Gastrocnemius medialis (tissue), 4 donors: ENCODE measurements at regions not wholly inside any gene's neighbourhood (a gene's known extent, or its start where the extent isn't known, plus 50 kb on each side); places are given as distances from the start of the nearest gene placed in this dataset.

Source experiments
- ATAC-seq, 2 donors: fragments of 150-250 bp; one replicate each; pipeline ENCODE4 v1.9.1; 2016
- DNase-seq, 2 donors: peaks; one replicate each; pipeline ENCODE4 v3.0.0-alpha.2; 2019
- H3K27ac ChIP-seq, 4 donors: fragments of 200-600 bp; sonication (generic); 1 replicate in 1 of 4; 2 replicates in 3 of 4; pipeline ENCODE4 v1.5.1; 2016 to 2018; ENCODE audit warnings: mild to moderate bottlenecking in 2 of 4, moderate library complexity in 1 of 4
- H3K27me3 ChIP-seq, 3 donors: fragments of 200-600 bp; sonication (generic) in 2 of 3; 1 replicate in 1 of 3; 2 replicates in 2 of 3; pipeline versions ENCODE4 v1.5.1 to v1.6.0; 2016 to 2019; ENCODE audit warnings: mild to moderate bottlenecking in 1 of 3, moderate library complexity in 1 of 3
- H3K36me3 ChIP-seq, 2 donors: fragments of 200-600 bp; sonication (generic) in 1 of 2; one replicate each; pipeline ENCODE4 v1.5.1; 2017 to 2018
- H3K4me1 ChIP-seq, 2 donors: fragments of 200-600 bp; sonication (generic) in 1 of 2; one replicate each; pipeline ENCODE4 v1.5.1; 2016 to 2017; ENCODE audit warnings: mild to moderate bottlenecking in 2 of 2
- H3K4me3 ChIP-seq, 4 donors: fragments of 200-600 bp; sonication (generic) in 3 of 4; 1 replicate in 1 of 4; 2 replicates in 3 of 4; pipeline ENCODE4 v1.5.1; 2016 to 2019; ENCODE audit warnings: mild to moderate bottlenecking in 2 of 4
- H3K9me3 ChIP-seq, 3 donors: fragments of 200-600 bp; sonication (generic) in 2 of 3; 1 replicate in 1 of 3; 2 replicates in 2 of 3; pipeline ENCODE4 v1.5.1; 2016 to 2019
- CTCF ChIP-seq, 5 experiments: fragments of 450-650 bp in 3 of 5; fragments of 200-600 bp in 2 of 5; sonication (generic) in 2 of 5; IDR thresholded peaks in 4 of 5; conservative IDR thresholded peaks in 1 of 5; 1 replicate in 4 of 5; 2 replicates in 1 of 5; pipeline ENCODE4 v1.5.1; 2016 to 2019; ENCODE audit warnings: antibody characterized with exemption in 5 of 5, mild to moderate bottlenecking in 3 of 5, moderate library complexity in 3 of 5
- POLR2A ChIP-seq, 2 donors: fragments of 450-650 bp; IDR thresholded peaks; one replicate each; pipeline ENCODE4 v1.6.1; 2017; ENCODE audit warnings: antibody characterized with exemption in 2 of 2, mild to moderate bottlenecking in 2 of 2, moderate library complexity in 2 of 2
- in situ Hi-C, 4 donors: fragments of 200-750 bp; cut with MboI; loops; one replicate each; pipeline versions ENCODE4 v1.15.0 to v1.8.0; 2017; ENCODE audit warnings: low sequenced_read_pairs in 4 of 4
- intact Hi-C: fragments of 100-400 bp; cut with DNase I; formaldehyde crosslinking; loops from one replicate; pipeline ENCODE4 v1.15.1; 2023; ENCODE audit warnings: low total_unique reads

- DNase-seq = no peak
- no peak for TF ChIP-seq POLR2A (IDR thresholded peaks at IDR 0.05)
- TF ChIP-seq CTCF (IDR thresholded peaks at IDR 0.05 in 4 of 5, conservative IDR thresholded peaks at IDR 0.05 in 1 of 5) = no peak
- no peaks in the 10 kb centered on the region for H3K36me3 ChIP-seq
- ATAC-seq = no peak
- in situ Hi-C loops = no loop called here
- H3K4me3 ChIP-seq = no peak overlapping the region
- no peak overlapping the region for H3K27ac ChIP-seq
- no peaks in the 10 kb centered on the region for H3K27me3 ChIP-seq
- no peaks in the 10 kb centered on the region for H3K4me1 ChIP-seq
- peaks cover 0 to 8% (median 0%) of the 10 kb centered on the region in 3 donors for H3K9me3 ChIP-seq
- intact Hi-C loops = no loop called here
Measured at GRCh38 chr11:60631944-60632343, 67.5 kb upstream of the MS4A8 start.

GRCh38 chr11:60633645-60634044, 65.8 kb upstream of the MS4A8 start:
- intact Hi-C loops (no loop called here), in situ Hi-C loops (no loop called here)
- no peaks in the 10 kb centered on the region for H3K4me1 ChIP-seq
- H3K4me3 ChIP-seq = no peak overlapping the region
- ATAC-seq (no peak), DNase-seq (no peak)
- TF ChIP-seq POLR2A (IDR thresholded peaks at IDR 0.05) (no peak), CTCF (IDR thresholded peaks at IDR 0.05 in 4 of 5, conservative IDR thresholded peaks at IDR 0.05 in 1 of 5) (no peak)
- no peaks in the 10 kb centered on the region for H3K36me3 ChIP-seq
- H3K27me3 ChIP-seq = no peaks in the 10 kb centered on the region
- peaks cover 0 to 8% (median 0%) of the 10 kb centered on the region in 3 donors for H3K9me3 ChIP-seq
- no peak overlapping the region for H3K27ac ChIP-seq

- Histone ChIP-seq H3K9me3 (peaks cover 0 to 8% (median 0%) of the 10 kb centered on the region in 3 donors), H3K27ac (no peak overlapping the region), H3K27me3 (no peaks in the 10 kb centered on the region), H3K4me3 (no peak overlapping the region), H3K4me1 (no peaks in the 10 kb centered on the region), H3K36me3 (no peaks in the 10 kb centered on the region)
- DNase-seq = no peak
- no peak for TF ChIP-seq CTCF (IDR thresholded peaks at IDR 0.05 in 4 of 5, conservative IDR thresholded peaks at IDR 0.05 in 1 of 5)
- TF ChIP-seq POLR2A (IDR thresholded peaks at IDR 0.05) = no peak
- in situ Hi-C loops (no loop called here), intact Hi-C loops (no loop called here)
- ATAC-seq = no peak
Measured at GRCh38 chr11:60634126-60634525, 65.3 kb upstream of the MS4A8 start.

- H3K27me3 ChIP-seq = no peaks in the 10 kb centered on the region
- H3K4me1 ChIP-seq = no peaks in the 10 kb centered on the region
- TF ChIP-seq POLR2A (IDR thresholded peaks at IDR 0.05) = no peak
- no peak for TF ChIP-seq CTCF (IDR thresholded peaks at IDR 0.05 in 4 of 5, conservative IDR thresholded peaks at IDR 0.05 in 1 of 5)
- in situ Hi-C loops (no loop called here), intact Hi-C loops (no loop called here)
- H3K36me3 ChIP-seq = no peaks in the 10 kb centered on the region
- H3K9me3 ChIP-seq = peaks cover 0 to 15% (median 0%) of the 10 kb centered on the region in 3 donors
- H3K27ac ChIP-seq = no peak overlapping the region
- DNase-seq (no peak), ATAC-seq (no peak)
- no peak overlapping the region for H3K4me3 ChIP-seq
Measured at GRCh38 chr11:60641940-60642339, 57.5 kb upstream of the MS4A8 start.

GRCh38 chr11:60647087-60647486, 52.3 kb upstream of the MS4A8 start:
- no peak overlapping the region for H3K27ac ChIP-seq
- H3K9me3 ChIP-seq = peaks cover 0 to 18% (median 0%) of the 10 kb centered on the region in 3 donors
- intact Hi-C loops (no loop called here), in situ Hi-C loops (no loop called here)
- H3K27me3 ChIP-seq = no peaks in the 10 kb centered on the region
- no peak for TF ChIP-seq POLR2A (IDR thresholded peaks at IDR 0.05)
- no peak for TF ChIP-seq CTCF (IDR thresholded peaks at IDR 0.05 in 4 of 5, conservative IDR thresholded peaks at IDR 0.05 in 1 of 5)
- no peak for DNase-seq
- no peaks in the 10 kb centered on the region for H3K36me3 ChIP-seq
- H3K4me1 ChIP-seq = no peaks in the 10 kb centered on the region
- no peak for ATAC-seq
- H3K4me3 ChIP-seq = no peak overlapping the region
